GM18502 (cell line): ENCODE measurements at regions not wholly inside any gene's neighbourhood (a gene's known extent, or its start where the extent isn't known, plus 50 kb on each side); places are given as distances from the start of the nearest gene placed in this dataset.
"Not testable (repeated sequence)": the region's sequence is repeated elsewhere in the genome, so short reads cannot be mapped to it uniquely, and the experiment has no call there.

Experiments used
- ATAC-seq: cut with Tn5 transposase; IDR thresholded peaks from one replicate; pipeline ENCODE4 v1.9.1; 2021; ENCODE audit warnings: mild to moderate bottlenecking; ENCODE audit not compliant: unreplicated experiment, poor library complexity

GRCh38 chrX:13226214-13226613 lies 93.6 kb downstream of the ATXN3L start:
- no peak for ATAC-seq

GRCh38 chrX:13223868-13224567 lies 95.8 kb downstream of the ATXN3L start:
- no peak for ATAC-seq

- no peak for ATAC-seq
These were observed 98.9 kb downstream of the ATXN3L start for GRCh38 chrX:13220916-13221315.

GRCh38 chrX:13219991-13220764 lies 99.7 kb downstream of the ATXN3L start:
- no peak for ATAC-seq

DNA sequence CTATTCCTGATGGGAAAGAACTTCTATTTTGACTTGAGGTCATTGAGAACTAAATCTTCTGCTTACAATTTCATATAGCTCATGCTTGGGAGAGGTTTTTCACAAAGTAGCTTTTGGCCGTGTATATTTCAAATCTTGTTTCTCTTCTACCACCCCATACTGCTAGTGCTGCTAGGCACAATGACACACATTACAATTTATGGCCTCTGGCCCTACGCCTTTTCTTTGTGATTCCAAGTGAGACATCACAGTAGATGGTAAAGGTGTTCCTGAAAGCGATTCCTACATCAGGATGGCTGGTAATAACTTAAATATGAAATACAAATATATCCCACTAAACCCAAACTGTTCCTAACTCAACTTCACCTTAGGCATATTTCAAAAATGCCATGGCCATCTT lies 101.1 kb downstream of the ATXN3L start:
- ATAC-seq, result no peak

DNA sequence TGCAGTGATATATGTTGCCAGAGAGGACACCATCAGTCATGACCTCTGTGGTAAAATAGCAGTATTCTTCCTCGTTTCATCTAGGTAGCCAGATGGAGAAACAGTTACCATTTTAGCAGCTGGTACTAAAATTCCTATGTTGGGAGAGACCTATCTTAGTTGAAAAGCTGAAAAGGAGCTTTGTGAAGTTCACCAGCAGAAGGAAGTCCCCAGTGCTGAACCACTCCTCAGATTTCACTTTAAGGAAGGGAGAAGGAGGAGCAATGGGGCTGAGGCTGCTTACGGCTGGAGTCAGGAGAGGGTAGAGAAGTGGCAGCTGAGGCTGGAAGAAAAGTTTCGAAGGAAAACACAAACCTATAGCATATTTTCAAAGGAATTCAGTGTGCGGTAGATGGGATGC lies 103.7 kb downstream of the ATXN3L start:
- no peak for ATAC-seq

DNA sequence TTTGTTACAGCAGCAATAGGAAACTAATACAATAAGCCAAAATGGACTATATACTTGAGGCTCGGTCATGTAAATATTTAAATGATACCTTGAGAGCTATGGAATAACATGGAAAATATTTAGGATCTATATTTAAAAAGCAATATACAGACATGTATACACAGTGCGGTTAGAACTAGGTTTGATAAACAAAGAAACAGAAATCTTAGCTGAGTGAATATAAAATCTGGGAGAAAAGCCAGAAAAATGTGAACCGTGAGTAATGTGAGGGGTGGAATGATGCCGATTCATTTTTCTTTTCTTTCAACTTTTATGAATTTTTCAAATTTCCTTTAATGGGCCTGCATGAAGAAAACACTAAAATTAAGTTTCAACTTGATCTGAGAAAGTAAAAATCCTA lies 104.1 kb downstream of the ATXN3L start:
- ATAC-seq, result no peak

DNA sequence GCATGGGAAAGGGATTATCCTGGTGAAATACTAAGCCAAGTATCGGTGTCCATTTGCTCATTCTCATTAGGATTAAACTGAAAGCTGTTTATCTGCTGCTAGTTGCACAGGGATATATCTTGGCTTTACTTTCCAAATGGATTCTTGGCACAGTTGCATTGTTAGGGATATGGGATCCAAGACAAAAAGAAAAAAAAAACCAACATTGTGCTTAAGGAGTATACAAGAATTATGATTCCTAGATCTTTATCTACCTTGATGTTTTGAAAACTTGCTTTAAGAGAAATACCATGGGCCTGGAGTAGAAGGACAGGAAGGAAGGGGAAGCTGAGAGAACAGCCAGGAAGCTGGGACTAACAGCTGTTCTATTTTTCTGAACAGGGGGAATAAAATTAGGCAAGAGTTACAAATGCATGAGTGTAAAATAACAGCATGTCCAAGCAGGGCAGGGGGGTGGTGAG lies 107.6 kb downstream of the ATXN3L start:
- no peak for ATAC-seq

- ATAC-seq, result not testable (repeated sequence)
These were observed 109.7 kb downstream of the ATXN3L start for GRCh38 chrX:13210142-13210541.

- not testable (repeated sequence) for ATAC-seq
These were observed 110.1 kb downstream of the ATXN3L start for GRCh38 chrX:13209704-13210103.

DNA sequence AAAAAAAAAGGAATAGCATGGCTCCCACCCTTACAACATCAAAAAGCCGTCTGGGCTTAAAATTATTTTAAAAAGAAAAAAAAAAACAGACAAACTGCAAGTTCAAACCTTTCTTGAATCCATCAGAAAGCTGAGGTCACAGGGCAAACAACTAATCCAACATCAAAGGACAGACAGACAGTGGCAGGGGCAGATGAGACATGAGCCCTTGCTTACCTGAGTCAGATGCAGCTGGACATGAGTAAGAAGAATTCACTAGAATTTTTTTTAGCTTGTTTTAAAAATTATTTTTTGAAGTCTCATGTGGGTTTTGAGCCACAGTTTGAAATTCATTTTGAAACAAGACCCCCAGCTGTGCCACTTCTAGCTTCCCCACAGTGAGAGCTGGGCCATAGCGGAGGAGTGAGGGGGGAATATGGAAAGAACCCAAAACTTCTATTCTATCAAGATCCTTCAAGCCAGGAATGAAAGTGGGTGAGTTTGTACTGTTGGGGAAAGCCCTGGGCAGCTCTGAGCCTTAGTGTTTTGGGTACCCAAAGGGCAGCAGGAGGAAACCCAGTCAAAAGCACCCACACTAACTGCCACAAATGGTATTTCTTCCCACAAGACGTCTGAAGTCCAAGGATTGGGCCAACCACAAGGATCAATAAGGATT lies 111.4 kb downstream of the ATXN3L start:
- ATAC-seq, result no peak

DNA sequence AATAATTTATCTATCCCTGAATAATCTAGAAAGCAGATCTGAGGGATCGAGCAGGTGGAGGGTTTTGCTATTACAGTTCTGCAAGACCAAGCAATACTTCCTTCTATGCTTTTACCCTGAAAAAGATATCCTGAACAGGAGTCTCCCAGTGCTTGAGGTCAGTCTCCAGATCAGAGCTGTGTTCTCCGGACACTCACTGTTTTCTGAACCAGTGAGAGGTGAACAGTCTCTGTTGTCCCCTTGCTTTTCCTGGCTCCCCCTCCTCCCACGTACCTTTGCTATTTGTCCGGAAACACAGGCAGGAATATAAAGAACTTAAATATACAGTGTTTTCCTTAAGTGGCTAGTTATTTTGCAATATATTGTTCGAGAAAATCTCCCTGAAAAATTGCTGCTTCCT lies 116.6 kb downstream of the ATXN3L start:
- no peak for ATAC-seq

DNA sequence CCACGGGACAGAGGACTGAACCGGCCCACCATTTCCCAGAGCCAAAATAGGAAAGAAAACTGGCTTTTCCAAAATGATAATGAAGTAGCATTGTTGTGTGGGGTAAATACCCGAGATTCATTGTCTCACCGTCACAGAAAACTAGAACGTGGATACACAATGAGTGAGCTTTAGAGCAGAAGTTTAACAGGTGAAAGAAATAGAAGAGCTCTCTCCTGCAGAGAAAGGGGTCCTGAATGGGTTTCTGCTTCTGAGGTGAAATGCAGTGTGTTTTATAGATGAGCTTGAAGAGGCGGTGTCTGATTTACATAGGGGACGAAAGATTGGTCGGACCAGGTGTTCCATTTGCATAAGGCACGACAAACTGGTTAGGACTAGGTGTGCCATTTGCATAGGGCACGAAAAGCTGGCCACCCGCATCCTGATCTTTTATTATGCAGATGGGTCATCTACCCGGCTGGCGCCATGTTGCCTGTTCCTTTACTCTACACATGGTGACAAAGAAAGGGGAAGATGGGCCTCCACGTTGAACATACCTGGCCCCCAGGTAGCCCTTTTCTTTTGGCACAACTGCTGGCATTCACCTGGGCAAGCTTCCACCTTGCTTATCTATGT lies 118.1 kb downstream of the ATXN3L start:
- ATAC-seq, result no peak

DNA sequence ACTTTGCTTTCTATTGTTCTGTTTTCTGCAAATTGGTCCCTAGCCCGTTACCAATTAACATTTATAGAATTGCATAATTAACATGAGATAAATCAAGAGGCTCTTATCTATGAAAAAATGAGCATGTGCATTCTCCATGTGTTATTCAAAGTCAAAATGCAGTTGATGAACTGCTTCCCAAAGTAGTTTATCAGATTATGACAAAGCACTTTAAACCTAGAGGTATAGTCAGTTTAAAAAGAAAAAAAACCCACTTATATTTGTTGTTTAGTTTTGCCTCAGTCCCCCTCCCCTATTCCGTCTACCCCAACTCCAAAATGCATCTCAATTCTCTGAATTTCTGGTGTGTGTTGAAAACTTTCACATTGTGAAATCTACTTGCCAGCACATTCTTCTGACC lies 119.5 kb downstream of the ATXN3L start:
- no peak for ATAC-seq

GRCh38 chrX:13198762-13199064 lies 121.1 kb downstream of the ATXN3L start:
- ATAC-seq, result no peak

DNA sequence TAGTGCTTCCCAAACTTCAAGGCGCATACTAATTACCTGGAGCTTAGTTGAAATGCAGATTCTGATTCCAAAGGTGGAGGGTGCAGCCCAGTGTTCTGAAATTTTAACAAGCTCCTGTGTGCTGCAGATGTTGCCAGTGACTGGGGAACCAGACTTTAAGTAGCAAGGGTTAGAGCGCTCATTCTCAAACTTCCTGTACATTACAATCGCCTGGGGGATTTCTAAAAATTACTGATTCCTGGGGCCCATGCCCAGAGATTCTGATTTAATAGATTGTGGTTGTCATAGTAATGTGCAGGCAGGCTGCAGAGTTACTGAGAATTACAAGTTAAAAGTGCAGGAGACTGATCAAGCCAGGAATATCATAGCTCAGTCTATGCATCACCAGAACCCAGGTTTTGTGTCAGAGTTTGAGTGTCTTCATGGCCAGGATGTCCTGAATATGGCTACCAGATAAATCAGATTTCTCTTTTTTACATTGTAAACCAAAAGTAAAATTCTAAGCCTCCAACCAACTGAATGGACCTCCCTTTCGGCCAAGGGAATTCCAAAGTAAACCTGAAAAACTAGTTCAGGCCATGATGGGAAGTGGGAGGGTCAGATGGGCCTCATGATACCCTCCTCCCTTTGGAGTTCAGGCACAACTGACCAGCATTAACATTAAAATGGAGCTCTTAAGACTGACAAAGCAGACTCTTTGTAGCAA lies 121.6 kb downstream of the ATXN3L start:
- no peak for ATAC-seq

DNA sequence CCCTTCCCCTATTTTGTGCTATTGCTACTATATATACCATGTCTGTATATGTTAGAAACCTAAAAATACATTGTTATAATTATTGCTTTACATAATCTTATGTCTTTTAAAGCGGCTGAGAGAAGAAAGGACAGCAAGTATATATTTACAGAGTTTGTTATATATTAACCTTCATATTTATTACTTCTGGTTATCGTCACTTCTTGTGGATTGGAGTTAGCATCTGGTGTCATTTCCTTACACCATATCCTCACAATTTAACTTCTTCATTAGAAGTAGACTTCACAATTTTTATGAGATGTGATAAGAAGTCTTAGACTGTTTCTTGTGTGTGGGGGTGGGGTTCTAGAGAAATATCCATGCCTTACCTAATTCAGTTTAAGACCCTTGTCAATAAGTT lies 123.1 kb downstream of the ATXN3L start:
- ATAC-seq, result no peak

DNA sequence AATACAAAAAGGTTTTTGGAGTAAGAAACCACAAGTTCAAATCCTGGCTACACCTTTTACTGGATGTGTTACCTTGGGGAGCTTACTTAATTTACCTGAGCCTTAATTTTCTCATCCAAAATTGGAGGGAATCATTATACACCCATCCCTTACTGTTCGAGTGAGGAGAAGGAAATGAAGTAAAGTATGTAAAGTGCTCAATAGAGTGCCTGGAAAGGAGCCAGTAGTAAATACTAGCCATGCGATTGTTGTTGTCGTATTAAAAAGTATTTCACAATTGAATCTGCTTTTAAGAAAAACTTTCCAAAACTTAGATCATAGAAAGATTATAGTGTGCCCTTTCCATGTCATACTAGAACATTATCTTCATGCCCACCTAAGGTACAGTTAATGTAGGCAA lies 124.5 kb downstream of the ATXN3L start:
- no peak for ATAC-seq

- ATAC-seq, result peak; percentile 65
These were observed 125.4 kb downstream of the ATXN3L start for GRCh38 chrX:13194291-13195103.

GRCh38 chrX:13190051-13190450 lies 129.8 kb downstream of the ATXN3L start:
- ATAC-seq, result no peak
